SK-N-SH (cell line): ENCODE measurements at regions not wholly inside any gene's neighbourhood (a gene's known extent, or its start where the extent isn't known, plus 50 kb on each side); places are given as distances from the start of the nearest gene placed in this dataset.
"Not testable (repeated sequence)": the region's sequence is repeated elsewhere in the genome, so short reads cannot be mapped to it uniquely, and the experiment has no call there.

Experiments
- CTCF ChIA-PET: fragments of 300-600, 350-600 bp; formaldehyde crosslinking; extraction: SDS; loops from one replicate; lab custom pipeline; 2021; lab: Yijun Ruan, JAX
- POLR2A ChIA-PET: fragments of 350-600 bp; sonication (Branson Sonifier 250); formaldehyde crosslinking; extraction: SDS; loops from one replicate; lab custom pipeline; 2020; ENCODE audit warnings: antibody characterized with exemption, inconsistent platforms; lab: Yijun Ruan, JAX
- DNase-seq: peaks from one replicate; pipeline ENCODE4 v3.0.0; 2012
- H2AFZ ChIP-seq: fragments of 200-600 bp; sonication (generic); 2 replicates; pipeline ENCODE4 v1.8.1; 2016; ENCODE audit warnings: antibody characterized with exemption, mild to moderate bottlenecking, low read depth
- H3F3A ChIP-seq: fragments of 200-600 bp; sonication (generic); replicated peaks from 2 replicates; pipeline ENCODE3; 2016; ENCODE audit warnings: antibody characterized with exemption, mild to moderate bottlenecking; ENCODE audit not compliant: insufficient read depth
- H3K27ac ChIP-seq, 2 experiments: fragments of 200-500 bp in 1 of 2; fragments of 200-600 bp in 1 of 2; sonication (Bioruptor generic) in 1 of 2; sonication (generic), shearing (Covaris generic) in 1 of 2; 2 replicates each; pipeline versions ENCODE4 v1.5.1 to v1.6.1; 2014 to 2016; ENCODE audit warnings: low read depth in 2 of 2, inconsistent platforms in 1 of 2, low read length in 1 of 2, mild to moderate bottlenecking in 1 of 2, mixed read lengths in 1 of 2
- H3K27me3 ChIP-seq: fragments of 200-600 bp; sonication (generic), shearing (Covaris generic); 2 replicates; pipeline ENCODE4 v1.6.1; 2016; ENCODE audit warnings: mixed run types; ENCODE audit not compliant: insufficient read depth
- H3K36me3 ChIP-seq, 2 experiments: fragments of 200-500 bp in 1 of 2; fragments of 200-600 bp in 1 of 2; sonication (Bioruptor generic) in 1 of 2; sonication (generic) in 1 of 2; replicated peaks in 1 of 2; 2 replicates each; pipeline versions ENCODE3 to v1.5.1; 2014 to 2016; ENCODE audit warnings: low read length in 1 of 2, mild to moderate bottlenecking in 1 of 2; ENCODE audit not compliant: insufficient read depth in 2 of 2, control insufficient read depth in 1 of 2
- H3K4me1 ChIP-seq, 2 experiments: fragments of 200-500 bp in 1 of 2; fragments of 200-600 bp in 1 of 2; sonication (Bioruptor generic) in 1 of 2; sonication (generic), shearing (Covaris generic) in 1 of 2; 2 replicates each; pipeline versions ENCODE4 v1.5.1 to v1.6.1; 2014 to 2016; ENCODE audit warnings: low read depth in 1 of 2, low read length in 1 of 2, mixed run types in 1 of 2; ENCODE audit not compliant: insufficient read depth in 2 of 2, control insufficient read depth in 1 of 2
- H3K4me2 ChIP-seq: fragments of 200-600 bp; sonication (generic), shearing (Covaris generic); 2 replicates; pipeline ENCODE4 v1.6.1; 2017; ENCODE audit warnings: mixed run types
- H3K4me3 ChIP-seq, 2 experiments: fragments of 200-500 bp in 1 of 2; fragments of 200-600 bp in 1 of 2; sonication (Bioruptor generic) in 1 of 2; sonication (generic), shearing (Covaris generic) in 1 of 2; 2 replicates each; pipeline versions ENCODE4 v1.5.1 to v1.8.1; 2014 to 2016; ENCODE audit warnings: low read depth in 2 of 2, inconsistent platforms in 1 of 2, low read length in 1 of 2, mild to moderate bottlenecking in 1 of 2, mixed read lengths in 1 of 2, moderate library complexity in 1 of 2
- H3K79me2 ChIP-seq: fragments of 200-600 bp; sonication (generic); 2 replicates; pipeline ENCODE4 v1.8.1; 2017; ENCODE audit warnings: mild to moderate bottlenecking; ENCODE audit not compliant: insufficient read depth
- H3K9ac ChIP-seq: fragments of 200-600 bp; sonication (generic); 2 replicates; pipeline ENCODE4 v1.6.1; 2017; ENCODE audit warnings: mixed run types
- H3K9me2 ChIP-seq: fragments of 200-600 bp; sonication (generic); 2 replicates; pipeline ENCODE4 v1.6.1; 2017; ENCODE audit warnings: mixed run types
- H3K9me3 ChIP-seq: fragments of 200-600 bp; sonication (generic); 2 replicates; pipeline ENCODE4 v1.6.1; 2017; ENCODE audit warnings: mixed run types, mild to moderate bottlenecking, moderate library complexity
- H4K20me1 ChIP-seq: fragments of 200-600 bp; sonication (generic); 2 replicates; pipeline ENCODE4 v1.6.1; 2017; ENCODE audit warnings: mild to moderate bottlenecking, mixed run types; ENCODE audit not compliant: insufficient read depth
- FOXM1 ChIP-seq: IDR thresholded peaks from 2 replicates; pipeline ENCODE4 v1.4.0; 2012; ENCODE audit warnings: low read depth, mild to moderate bottlenecking
- JUND ChIP-seq: IDR thresholded peaks from 2 replicates; pipeline ENCODE4 v1.4.0; 2012
- SMC3 ChIP-seq: IDR thresholded peaks from 2 replicates; pipeline ENCODE4 v1.6.1; 2012; ENCODE audit warnings: low read depth, low read length, improper control_type of control experiment
- WGBS: methylation state at CpG from one replicate; pipeline ENCODE4 v1.1.6; 2017; ENCODE audit warnings: low lambda C conversion rate; 5-methylcytosine and 5-hydroxymethylcytosine counted together
- TF ChIP-seq, protein P1 (sequence below): IDR thresholded peaks from 2 replicates; pipeline ENCODE4 v1.6.1; 2012; ENCODE audit warnings: mild to moderate bottlenecking, low read depth, low read length, moderate library complexity

DNA sequence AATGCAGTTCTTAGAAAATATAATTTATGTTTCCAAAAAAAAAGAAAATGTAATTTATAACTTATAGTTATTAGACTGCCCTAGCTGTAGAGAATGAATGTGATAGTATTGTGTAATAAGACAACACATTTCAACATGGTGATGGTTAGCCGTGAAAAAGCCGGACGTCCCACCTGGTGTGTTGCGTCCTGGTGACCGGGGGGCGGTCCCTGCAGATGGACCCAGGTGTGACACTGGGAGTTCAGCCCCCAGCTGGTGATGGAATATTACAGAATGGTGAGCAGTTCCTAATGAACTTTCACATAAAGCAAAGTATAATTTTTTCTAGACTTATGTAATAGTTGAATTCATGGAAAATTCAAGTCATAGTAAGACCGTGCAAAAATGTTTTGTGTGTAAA, 132.8 kb downstream of the LAT start (continued):
- TF ChIP-seq, protein P1, sequence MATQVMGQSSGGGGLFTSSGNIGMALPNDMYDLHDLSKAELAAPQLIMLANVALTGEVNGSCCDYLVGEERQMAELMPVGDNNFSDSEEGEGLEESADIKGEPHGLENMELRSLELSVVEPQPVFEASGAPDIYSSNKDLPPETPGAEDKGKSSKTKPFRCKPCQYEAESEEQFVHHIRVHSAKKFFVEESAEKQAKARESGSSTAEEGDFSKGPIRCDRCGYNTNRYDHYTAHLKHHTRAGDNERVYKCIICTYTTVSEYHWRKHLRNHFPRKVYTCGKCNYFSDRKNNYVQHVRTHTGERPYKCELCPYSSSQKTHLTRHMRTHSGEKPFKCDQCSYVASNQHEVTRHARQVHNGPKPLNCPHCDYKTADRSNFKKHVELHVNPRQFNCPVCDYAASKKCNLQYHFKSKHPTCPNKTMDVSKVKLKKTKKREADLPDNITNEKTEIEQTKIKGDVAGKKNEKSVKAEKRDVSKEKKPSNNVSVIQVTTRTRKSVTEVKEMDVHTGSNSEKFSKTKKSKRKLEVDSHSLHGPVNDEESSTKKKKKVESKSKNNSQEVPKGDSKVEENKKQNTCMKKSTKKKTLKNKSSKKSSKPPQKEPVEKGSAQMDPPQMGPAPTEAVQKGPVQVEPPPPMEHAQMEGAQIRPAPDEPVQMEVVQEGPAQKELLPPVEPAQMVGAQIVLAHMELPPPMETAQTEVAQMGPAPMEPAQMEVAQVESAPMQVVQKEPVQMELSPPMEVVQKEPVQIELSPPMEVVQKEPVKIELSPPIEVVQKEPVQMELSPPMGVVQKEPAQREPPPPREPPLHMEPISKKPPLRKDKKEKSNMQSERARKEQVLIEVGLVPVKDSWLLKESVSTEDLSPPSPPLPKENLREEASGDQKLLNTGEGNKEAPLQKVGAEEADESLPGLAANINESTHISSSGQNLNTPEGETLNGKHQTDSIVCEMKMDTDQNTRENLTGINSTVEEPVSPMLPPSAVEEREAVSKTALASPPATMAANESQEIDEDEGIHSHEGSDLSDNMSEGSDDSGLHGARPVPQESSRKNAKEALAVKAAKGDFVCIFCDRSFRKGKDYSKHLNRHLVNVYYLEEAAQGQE: no peak
- no peak for TF ChIP-seq SMC3
- TF ChIP-seq FOXM1: no peak

DNA sequence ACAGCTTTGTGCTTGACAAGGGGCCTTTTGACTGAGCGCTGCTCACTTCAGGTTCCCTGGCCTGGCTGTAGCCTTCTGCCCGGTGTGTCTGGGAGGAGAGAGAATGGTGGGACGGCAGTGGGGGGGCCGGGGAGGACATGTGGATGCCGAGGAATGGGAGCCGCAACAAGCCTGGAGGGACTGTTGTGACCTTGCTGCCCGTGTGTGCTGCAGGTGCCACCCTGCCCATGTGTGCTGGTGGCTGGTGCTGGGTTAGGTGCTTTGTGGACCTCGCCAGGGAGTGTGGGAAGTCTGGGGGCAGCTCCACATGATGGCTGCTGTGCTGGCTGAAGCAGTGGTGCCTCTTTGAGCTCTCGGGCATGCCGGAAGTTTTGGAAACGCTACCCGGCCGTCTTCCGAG, 132.1 kb downstream of the LAT start:
- no peak for DNase-seq
- no peak for TF ChIP-seq JUND
- no peak for TF ChIP-seq FOXM1
- Histone ChIP-seq H3K27ac (no peak overlapping the region; a peak in 1 of 4 replicates), H3K4me1 (peaks cover 0 to 24% of the 10 kb centered on the region in 2 experiments; a peak in 1 of 4 replicates), H3K79me2 (no peaks in the 10 kb centered on the region), H3K9me2 (no peaks in the 10 kb centered on the region), H3K27me3 (no peaks in the 10 kb centered on the region), H4K20me1 (no peaks in the 10 kb centered on the region), H3K9me3 (no peaks in the 10 kb centered on the region), H3K36me3 (no peaks in the 10 kb centered on the region), H3K9ac (no peak overlapping the region), H3K4me3 (no peak overlapping the region), H3K4me2 (no peak overlapping the region), H2AFZ (no peak overlapping the region), H3F3A (no peaks in the 10 kb centered on the region)
- ChIA-PET CTCF (no interaction called here), POLR2A (no interaction called here)
- 66% methylated on average over 5 of the region's 14 CpGs for WGBS

DNA sequence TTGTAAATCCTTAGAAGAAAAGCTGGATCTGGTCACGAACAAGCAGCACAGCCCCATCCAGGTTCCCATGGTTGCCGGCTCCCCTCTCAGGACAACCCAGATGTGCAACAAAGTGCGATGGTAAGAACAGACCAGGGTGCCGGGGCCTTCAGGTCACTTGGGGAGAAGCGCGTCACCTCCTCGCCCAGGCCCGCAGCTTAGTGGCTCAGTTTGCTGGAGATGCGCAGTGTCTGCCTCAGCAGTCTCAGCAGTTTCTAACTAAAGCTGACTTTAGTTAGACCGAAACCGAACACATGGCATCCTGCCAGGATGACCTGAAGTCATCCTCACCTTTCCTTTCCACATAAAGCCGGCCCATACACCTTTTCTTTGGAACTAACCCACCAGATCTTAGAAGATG, 131.4 kb downstream of the LAT start:
- H3K9me3 ChIP-seq, H3K4me3 ChIP-seq, H3K9ac ChIP-seq, H3F3A ChIP-seq, H2AFZ ChIP-seq, H3K36me3 ChIP-seq, H3K27me3 ChIP-seq, DNase-seq, H4K20me1 ChIP-seq, H3K4me2 ChIP-seq, H3K79me2 ChIP-seq, POLR2A ChIA-PET, H3K9me2 ChIP-seq: not testable (repeated sequence)
- Histone ChIP-seq H3K4me1 (peaks cover 0 to 24% of the 10 kb centered on the region in 2 experiments; a peak in 1 of 4 replicates), H3K27ac (peak overlapping the region in 1 of 2 experiments; percentile 14; a peak in 1 of 4 replicates)
- 61% methylated on average over 5 of the region's 12 CpGs for WGBS
- CTCF ChIA-PET: interaction anchor here (0.8 kb wide), 2 partner anchors 142 to 200 kb away, joined by 3 read pairs; no protein-coding TSS in a partner anchor

DNA sequence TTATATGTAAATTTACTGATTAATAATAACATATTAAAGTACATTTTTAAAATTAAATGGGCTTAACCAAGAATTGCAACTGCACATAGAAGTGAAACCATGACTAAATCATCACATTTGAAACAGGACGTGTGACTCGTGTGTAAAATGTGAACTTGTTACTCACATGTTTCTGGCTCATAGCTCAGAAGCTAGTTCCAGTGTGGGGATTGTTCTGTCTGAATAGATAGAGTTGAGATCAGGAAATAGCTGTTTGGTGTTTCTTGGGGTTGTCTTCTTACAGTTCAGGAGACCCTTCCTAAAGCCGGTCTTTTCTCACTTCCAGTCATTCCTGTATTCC, 130.9 kb downstream of the LAT start:
- H3K79me2 ChIP-seq, H2AFZ ChIP-seq, H4K20me1 ChIP-seq, H3K9me3 ChIP-seq, H3K4me2 ChIP-seq, H3F3A ChIP-seq, POLR2A ChIA-PET, DNase-seq, H3K9me2 ChIP-seq, H3K36me3 ChIP-seq, H3K9ac ChIP-seq, H3K4me3 ChIP-seq, H3K27me3 ChIP-seq: not testable (repeated sequence)
- Histone ChIP-seq H3K27ac (peak overlapping the region in 1 of 2 experiments; percentile 50; a peak in 1 of 4 replicates), H3K4me1 (peaks cover 0 to 24% of the 10 kb centered on the region in 2 experiments; a peak in 1 of 4 replicates)
- CTCF ChIA-PET: interaction anchor here (0.8 to 0.9 kb wide), 3 partner anchors 140 to 201 kb away, joined by 3 to 4 read pairs (median 3); no protein-coding TSS in a partner anchor
- 18% methylated on average over 3 of the region's 3 CpGs for WGBS
